NAMALWA (cell line): ENCODE measurements at regions not wholly inside any gene's neighbourhood (a gene's known extent, or its start where the extent isn't known, plus 50 kb on each side); places are given as distances from the start of the nearest gene placed in this dataset.
"Not testable (repeated sequence)": the region's sequence is repeated elsewhere in the genome, so short reads cannot be mapped to it uniquely, and the experiment has no call there.

Experiments used
- DNase-seq: peaks from one replicate; pipeline ENCODE4 v3.0.0-alpha.2; 2015; ENCODE audit warnings: low spot score

DNA sequence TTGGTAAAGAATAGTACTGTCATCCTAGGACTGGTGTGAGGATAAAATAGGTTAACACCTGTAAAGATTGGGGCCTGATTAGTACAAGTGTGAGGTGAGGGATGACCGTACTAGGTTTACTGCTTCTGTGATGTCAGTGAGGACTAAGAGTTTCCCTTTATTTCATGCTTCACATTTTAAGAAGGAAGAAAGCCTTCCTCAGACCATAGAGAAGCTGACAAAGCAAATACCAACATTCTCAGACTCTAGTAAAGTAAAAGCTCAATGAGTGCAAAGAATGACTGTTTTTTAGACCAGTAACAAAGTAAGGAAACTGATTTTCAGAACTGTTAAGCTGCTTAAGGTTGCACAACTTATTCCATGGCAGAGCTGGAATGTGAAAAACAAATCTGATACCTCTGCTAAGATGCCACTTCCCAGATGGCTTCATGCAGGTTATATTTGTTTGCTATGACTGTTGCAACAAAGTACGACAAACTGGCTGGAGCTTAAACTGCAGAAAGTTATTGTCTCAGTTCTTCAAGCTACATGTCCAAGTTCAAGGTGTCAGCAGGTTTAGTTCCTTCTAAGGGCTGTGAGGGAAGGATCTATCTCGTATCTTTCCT, 354.9 kb downstream of the RSL24D1 start:
- no peak for DNase-seq

DNA sequence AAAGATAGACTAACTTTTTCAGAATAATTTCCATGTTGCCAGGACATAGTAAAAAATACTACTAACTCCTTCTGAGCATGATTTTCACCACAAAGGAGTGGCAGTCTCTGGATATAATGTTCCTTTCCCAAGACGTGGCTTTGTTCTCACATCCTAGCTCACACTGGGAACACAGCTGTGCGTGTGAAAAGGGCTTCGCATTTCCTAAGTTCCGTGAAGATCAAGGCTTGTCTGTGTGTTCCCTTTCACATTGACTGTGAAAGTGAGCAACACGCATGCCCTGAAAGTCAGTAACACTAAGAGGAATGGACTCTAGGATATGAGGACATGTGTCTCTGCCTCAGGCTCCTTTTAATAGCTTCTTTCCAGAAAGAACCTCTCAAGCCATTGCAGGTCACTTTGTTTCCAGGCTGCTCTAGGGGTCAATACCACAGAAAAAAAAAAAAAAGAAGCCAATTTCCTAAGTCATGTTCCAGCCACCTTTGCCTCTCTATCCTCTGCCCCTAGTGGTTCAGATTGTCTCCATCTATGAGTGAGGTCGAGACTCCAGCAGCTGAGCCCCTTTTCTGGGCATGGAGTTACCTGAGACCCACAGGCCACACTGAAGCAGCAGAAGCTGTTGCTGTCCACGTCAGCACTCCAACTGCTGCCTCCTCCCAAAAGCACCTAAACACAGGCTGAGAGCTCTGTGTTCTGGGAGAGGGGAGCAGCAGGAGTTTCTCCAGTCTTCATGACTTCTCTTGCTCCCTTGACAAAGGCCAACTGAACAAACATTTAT, 355.9 kb downstream of the RSL24D1 start:
- peak; percentile 2 for DNase-seq

DNA sequence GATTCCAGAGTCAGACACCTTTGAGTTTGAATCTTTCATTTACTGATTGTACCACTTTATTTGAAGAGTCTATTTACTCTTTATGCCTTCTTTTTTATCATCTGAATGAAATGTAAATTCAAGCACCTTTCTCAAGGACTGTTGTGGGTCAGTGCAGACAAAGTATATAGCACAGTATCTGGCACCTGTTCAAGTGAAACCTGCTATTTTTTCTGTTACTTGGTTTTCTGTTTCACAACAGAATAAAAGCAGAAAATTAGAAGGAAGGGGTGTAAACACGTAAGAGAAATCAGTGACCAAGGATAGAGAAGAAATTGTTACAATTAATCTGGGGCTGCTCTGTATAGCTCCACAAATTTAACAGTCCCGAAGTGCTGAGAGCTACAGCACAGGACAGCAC, 357.4 kb downstream of the RSL24D1 start:
- no peak for DNase-seq

DNA sequence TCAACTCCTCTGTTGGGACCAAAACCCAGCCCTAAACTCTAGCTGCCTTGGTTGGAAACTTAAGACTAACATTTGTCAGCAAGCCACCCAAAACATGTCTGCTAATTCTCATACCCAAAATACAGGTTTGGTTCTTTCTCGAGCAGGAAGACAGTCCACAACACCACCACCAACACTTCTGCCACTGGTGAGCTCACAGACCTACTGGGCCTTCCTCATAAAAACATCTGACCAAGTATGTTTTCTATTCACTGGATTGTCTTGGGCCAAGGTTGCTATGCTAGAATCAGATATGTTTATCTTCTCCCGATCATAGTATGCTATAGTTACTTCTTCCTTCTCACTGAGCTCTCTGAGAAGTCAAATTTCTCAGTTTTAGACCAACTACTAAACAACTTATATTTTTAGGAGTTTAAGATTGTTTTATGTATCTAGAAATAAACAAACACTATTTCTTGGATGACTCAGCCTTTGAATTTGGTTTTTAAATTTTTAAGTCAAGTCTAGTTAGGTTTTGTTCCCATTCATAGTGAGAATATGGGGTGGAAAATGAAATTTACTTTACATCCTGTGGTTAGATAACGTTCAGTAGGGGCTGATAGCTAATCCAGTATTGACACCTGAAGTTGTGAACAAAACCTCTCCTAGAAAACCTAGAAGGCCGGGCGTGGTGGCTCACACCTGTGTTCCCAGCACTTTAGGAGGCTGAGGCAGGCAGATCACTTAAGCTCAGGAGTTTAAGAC, 360.5 kb downstream of the RSL24D1 start:
- DNase-seq: no peak

- no peak for DNase-seq
Observed at GRCh38 chr15:54829821-54830220, 366.9 kb downstream of the RSL24D1 start.

GRCh38 chr15:54820811-54821210, 375.9 kb downstream of the RSL24D1 start:
- DNase-seq: no peak

DNA sequence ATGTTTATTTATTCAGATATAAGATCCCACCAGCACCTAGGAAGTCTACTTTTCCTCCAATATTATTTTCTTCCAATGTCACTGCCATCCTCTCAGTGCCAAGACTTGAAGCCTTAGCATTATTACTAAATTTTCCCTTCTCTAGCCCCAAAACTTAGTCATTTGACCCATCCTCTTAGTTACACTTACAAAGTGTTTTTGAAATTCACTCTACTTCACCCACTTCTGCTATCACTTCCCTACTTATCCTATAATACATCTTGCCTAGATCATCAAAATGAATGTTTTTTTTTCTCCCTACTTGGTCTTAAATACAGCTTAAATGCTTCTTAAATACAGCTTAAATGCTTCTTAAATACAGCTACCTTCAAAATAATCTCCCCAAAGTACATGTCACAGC, 376.6 kb downstream of the RSL24D1 start:
- no peak for DNase-seq

DNA sequence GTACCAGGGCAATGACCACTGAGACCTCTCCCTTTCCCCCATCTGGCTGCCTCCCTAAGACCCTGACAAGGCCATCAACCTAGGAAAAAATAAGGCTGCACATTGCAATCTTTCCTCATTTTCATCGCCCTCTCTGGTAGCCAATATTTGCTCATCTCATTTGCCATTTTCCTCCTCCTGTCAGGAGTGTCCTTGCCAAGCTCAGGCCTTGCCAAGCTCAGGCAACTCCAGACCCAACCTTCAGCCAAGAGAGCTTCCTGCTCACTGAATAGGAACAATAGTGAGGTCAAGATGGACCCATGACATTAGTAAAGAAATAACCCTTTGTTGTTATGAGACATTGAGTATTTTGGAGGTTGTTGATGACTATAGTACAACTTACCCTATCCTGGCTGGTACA, 380.3 kb downstream of the RSL24D1 start:
- no peak for DNase-seq

DNA sequence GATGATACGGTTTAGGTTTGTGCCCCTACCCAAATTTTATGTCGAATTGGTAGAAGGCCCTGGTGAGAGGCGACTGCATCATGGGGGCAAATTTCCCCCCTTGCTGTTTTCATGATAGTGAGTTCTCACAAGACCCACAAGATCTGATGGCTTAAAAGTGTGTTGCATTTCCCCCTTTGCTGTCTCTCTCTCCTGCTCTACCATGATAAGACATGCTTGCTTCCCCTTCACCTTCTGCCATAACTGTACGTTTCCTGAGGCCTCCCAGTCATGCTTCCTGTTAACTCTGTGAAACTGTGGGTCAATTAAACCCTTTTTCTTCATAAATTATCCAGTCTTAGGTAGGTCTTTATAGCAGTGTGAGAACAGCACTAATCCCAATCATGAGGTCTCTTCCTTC, 381.2 kb downstream of the RSL24D1 start:
- DNase-seq: no peak

GRCh38 chr15:54812383-54812782, 384.4 kb downstream of the RSL24D1 start:
- no peak for DNase-seq

DNA sequence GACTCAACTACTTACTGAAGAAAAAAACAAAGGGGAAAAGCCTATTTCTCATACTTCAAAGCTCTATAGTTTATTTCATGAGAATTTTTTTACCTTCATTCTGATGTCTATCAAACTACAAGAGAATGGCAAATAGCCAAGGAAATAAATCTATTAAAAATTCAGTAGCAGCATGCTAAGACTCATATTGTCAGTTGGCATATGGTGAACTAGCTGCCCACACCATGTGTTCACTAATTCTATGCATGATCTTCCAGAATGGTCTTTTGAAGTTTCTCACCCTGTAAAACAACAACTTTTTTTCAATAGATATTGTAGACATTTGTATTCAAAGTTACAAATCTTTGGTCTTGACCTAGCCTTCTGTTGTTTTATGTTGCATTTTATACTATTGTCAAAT, 386.2 kb downstream of the RSL24D1 start:
- DNase-seq: no peak

DNA sequence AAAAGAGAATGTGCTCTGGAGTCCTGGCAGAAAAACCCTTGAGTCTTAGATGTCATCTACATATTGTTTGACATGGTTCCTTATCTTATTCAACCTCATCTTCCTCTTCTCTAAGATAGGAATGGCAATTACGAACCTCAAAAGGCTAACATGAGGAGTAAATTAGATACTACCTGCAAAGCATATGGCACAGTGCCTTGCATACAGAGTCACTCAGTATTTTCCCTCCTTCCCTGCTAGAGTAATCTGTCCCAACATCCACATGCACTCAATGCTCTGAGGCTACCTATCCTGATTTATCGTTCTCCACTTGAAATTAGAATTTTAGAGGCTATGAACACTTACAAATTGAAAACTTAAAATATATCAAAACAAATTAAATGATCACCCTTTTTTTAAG, 386.7 kb downstream of the RSL24D1 start:
- no peak for DNase-seq

- no peak for DNase-seq
Observed at GRCh38 chr15:54808321-54808720, 388.4 kb downstream of the RSL24D1 start.

GRCh38 chr15:54803987-54804386, 392.8 kb downstream of the RSL24D1 start:
- DNase-seq: no peak

- peak; percentile 26 for DNase-seq
Observed at GRCh38 chr15:54803134-54803808, 393.5 kb downstream of the RSL24D1 start.

DNA sequence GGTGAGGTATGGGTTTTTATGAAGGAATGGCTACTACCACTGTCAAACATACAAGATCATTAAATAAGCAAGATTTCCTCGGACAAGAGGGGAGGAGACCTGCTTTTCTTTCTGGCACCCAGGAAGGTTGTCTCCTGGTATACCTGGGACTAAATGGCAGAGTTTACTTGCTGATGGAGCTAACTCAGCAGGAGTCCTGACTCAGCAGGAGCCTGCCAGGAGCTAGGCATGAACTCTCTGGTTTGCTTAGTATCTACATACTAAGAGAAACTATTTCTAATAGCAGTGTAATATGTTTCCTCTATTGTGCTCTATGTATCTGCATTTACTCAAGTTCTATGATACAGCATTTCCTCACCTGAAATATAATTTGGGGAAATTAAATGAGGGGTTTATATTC, 404.2 kb downstream of the RSL24D1 start:
- no peak for DNase-seq

GRCh38 chr15:54790693-54791092, 406.0 kb downstream of the RSL24D1 start:
- no peak for DNase-seq

GRCh38 chr15:54789376-54789775, 407.4 kb downstream of the RSL24D1 start:
- no peak for DNase-seq

DNA sequence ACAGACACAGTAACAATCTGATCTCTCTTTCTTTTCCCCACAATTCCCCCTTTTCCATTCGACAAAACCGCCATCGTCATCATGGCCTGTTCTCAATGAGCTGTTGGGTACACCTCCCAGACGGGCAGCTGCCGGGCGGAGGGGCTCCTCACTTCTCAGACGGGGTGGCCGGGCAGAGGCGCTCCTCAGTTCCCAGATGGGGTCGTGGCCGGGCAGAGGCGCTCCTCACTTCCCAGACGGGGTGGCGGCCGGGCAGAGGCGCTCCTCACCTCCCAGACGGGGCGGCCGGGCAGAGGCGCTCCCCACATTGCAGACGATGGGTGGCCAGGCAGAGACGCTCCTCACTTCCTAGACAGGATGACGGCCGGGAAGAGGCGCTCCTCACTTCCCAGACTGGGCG, 415.5 kb downstream of the RSL24D1 start:
- not testable (repeated sequence) for DNase-seq

DNA sequence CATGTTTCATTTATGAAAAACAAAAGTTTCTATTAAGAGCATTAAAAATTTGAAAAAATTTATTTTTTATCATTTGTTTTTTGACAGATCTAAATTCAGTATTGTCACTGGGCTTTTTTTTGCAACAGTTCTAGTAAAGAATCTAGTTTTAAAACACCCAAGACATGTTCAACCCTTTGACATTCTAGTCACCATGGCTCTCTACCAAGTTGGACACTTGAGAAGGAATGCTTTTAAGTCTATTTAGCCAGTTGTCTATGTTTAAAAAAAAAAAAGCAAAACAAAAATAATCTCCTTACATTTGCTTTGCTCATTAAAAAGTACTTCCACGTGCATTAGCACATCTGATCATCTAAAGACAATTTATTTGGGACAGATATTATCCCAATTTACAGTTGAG, 417.5 kb downstream of the RSL24D1 start:
- DNase-seq: no peak

GRCh38 chr15:54776410-54776809, 420.3 kb downstream of the RSL24D1 start:
- no peak for DNase-seq

DNA sequence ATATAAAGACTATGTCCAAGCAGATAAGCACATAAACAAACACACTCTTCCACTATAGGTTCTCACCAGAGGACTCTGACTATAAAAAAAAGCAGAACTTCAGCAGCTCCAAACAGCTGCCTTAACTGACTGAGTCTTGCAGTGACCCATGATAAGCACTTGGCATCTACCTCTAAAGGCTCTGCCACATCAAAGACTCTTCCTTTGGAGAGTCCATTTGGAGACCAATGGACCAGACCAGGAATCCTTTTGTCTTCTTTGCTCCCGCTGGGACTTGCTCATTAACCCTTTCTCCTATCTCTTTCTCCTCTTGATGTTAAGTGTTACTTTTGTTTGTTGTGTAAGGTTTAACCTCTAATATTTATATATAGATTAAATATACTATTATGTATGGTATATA, 424.1 kb downstream of the RSL24D1 start:
- DNase-seq: no peak

- not testable (repeated sequence) for DNase-seq
Observed at GRCh38 chr15:54749461-54749860, 447.3 kb downstream of the RSL24D1 start.
